GM06990 (cell line): ENCODE measurements at regions not wholly inside any gene's neighbourhood (a gene's known extent, or its start where the extent isn't known, plus 50 kb on each side); places are given as distances from the start of the nearest gene placed in this dataset.

Experiments used
- DNase-seq: peaks from one replicate; pipeline ENCODE4 v3.0.0-alpha.2; 2011; ENCODE audit not compliant: insufficient read length; ENCODE audit errors: extremely low read depth
- H3K27me3 ChIP-seq: replicated peaks from 2 replicates; pipeline ENCODE4 v1.6.0; 2011; ENCODE audit warnings: low read length; ENCODE audit not compliant: control insufficient read depth, insufficient read depth
- H3K36me3 ChIP-seq: 2 replicates; pipeline ENCODE4 v1.5.1; 2011; ENCODE audit warnings: low read length; ENCODE audit not compliant: control insufficient read depth, insufficient read depth
- H3K4me3 ChIP-seq: replicated peaks from 2 replicates; pipeline ENCODE4 v1.5.1; 2011; ENCODE audit warnings: low read depth, mild to moderate bottlenecking, control low read depth, low read length
- TF ChIP-seq, protein P1 (sequence below): IDR thresholded peaks from 2 replicates; pipeline ENCODE4 v1.5.1; 2011; ENCODE audit warnings: low read length, control low read depth, mild to moderate bottlenecking, inconsistent platforms; ENCODE audit not compliant: insufficient read depth, poor library complexity, severe bottlenecking

- no peaks in the 10 kb centered on the region for H3K27me3 ChIP-seq
Observed at GRCh38 chr21:38147391-38147790, 109.4 kb upstream of the KCNJ15 start.

GRCh38 chr21:38148046-38148445 is 108.7 kb upstream of the KCNJ15 start:
- TF ChIP-seq, protein P1, sequence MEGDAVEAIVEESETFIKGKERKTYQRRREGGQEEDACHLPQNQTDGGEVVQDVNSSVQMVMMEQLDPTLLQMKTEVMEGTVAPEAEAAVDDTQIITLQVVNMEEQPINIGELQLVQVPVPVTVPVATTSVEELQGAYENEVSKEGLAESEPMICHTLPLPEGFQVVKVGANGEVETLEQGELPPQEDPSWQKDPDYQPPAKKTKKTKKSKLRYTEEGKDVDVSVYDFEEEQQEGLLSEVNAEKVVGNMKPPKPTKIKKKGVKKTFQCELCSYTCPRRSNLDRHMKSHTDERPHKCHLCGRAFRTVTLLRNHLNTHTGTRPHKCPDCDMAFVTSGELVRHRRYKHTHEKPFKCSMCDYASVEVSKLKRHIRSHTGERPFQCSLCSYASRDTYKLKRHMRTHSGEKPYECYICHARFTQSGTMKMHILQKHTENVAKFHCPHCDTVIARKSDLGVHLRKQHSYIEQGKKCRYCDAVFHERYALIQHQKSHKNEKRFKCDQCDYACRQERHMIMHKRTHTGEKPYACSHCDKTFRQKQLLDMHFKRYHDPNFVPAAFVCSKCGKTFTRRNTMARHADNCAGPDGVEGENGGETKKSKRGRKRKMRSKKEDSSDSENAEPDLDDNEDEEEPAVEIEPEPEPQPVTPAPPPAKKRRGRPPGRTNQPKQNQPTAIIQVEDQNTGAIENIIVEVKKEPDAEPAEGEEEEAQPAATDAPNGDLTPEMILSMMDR = no peak
- no peak for DNase-seq
- H3K27me3 ChIP-seq = no peaks in the 10 kb centered on the region
- H3K4me3 ChIP-seq = no peak overlapping the region
- no peaks in the 10 kb centered on the region for H3K36me3 ChIP-seq

More at GRCh38 chr21:38147391-38147790, 109.4 kb upstream of the KCNJ15 start:
- TF ChIP-seq, protein P1 = no peak
- H3K4me3 ChIP-seq = no peak overlapping the region
- DNase-seq = no peak
- no peaks in the 10 kb centered on the region for H3K36me3 ChIP-seq

DNA sequence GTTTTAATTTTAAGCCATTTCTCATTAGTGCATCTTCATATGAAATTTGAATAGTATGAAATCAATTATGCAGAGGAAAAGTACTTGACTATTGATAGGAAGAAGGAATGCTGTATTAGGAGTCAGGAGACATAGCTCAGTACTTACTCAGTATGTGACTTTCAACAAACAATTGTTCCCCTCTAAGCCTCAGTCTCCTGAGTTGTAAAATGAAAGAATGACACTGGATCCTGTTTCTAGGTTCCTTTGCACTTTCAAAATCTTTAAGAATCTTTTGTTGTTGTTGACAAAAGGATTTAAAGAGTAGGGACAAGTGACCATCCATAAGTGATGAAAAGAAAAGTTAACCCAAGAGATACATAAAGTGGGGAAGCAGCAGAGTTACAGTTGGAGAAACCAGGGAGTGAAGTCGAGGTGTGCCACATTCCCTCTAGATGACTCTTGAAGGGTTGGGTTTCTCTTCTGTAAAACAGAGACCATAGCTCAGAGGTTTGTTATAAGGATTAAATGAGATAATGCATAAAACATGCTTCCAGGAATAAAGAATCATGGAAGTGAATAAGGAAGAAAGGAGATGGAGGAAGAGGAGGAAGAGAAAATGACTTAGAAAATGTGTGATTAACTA is 105.7 kb upstream of the KCNJ15 start:
- no peak for DNase-seq
- Histone ChIP-seq H3K27me3 (no peaks in the 10 kb centered on the region), H3K4me3 (no peak overlapping the region), H3K36me3 (no peaks in the 10 kb centered on the region)
- TF ChIP-seq, protein P1 = no peak

GRCh38 chr21:38156200-38156599 is 100.6 kb upstream of the KCNJ15 start:
- no peak for DNase-seq
- Histone ChIP-seq H3K36me3 (no peaks in the 10 kb centered on the region), H3K4me3 (no peak overlapping the region), H3K27me3 (no peaks in the 10 kb centered on the region; the same call in 1 of the 2 replicates)
- TF ChIP-seq, protein P1 = no peak

- Histone ChIP-seq H3K4me3 (no peak overlapping the region), H3K27me3 (no peaks in the 10 kb centered on the region; the same call in none of the 2 replicates), H3K36me3 (no peaks in the 10 kb centered on the region)
- TF ChIP-seq, protein P1 = peak; percentile 81
- DNase-seq = no peak
Observed at GRCh38 chr21:38159355-38159754, 97.4 kb upstream of the KCNJ15 start.
